ENCODE measurements at regions not wholly inside any gene's neighbourhood (a gene's known extent, or its start where the extent isn't known, plus 50 kb on each side); places are given as distances from the start of the nearest gene placed in this dataset.

DNA sequence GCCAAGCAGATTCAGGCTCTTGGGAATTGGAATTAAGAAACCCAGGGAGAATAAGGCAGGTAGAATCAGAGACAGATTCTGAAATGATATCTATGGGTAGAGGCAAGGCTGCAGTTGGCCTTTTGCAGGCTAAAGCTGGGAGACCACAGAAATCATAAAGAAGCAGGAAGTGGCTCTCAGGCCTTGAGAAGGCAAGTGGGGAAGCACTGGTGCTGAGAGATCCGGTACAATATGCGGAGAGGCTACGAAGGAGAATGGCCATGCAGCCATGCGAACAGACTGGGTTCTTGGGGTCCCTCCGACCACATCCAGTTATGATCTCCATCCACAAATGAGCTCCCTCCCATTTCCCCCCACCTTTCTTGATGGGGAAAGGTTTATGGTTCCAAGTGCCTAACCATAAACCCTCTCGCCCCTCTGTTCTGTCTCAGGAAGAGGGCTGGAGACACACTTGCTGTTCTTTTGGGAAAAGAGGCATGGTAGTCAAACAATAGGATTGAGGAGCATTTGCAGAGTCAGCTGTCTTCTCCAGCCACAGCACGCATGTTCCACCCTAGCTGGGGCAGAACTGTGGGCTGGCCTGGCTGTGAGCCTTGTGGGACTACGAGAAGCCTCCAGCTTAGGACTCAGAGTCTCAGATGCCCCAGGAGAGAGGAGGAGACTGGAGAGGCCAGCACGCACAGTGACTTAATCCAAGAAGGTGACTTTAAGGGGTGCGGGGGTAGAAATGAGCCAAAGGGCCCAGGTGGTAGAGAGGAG, 99.6 kb downstream of the RPLP1 start:
- intact Hi-C loops (cut with DNase I) = no loop called here
- TF ChIP-seq, protein P1, sequence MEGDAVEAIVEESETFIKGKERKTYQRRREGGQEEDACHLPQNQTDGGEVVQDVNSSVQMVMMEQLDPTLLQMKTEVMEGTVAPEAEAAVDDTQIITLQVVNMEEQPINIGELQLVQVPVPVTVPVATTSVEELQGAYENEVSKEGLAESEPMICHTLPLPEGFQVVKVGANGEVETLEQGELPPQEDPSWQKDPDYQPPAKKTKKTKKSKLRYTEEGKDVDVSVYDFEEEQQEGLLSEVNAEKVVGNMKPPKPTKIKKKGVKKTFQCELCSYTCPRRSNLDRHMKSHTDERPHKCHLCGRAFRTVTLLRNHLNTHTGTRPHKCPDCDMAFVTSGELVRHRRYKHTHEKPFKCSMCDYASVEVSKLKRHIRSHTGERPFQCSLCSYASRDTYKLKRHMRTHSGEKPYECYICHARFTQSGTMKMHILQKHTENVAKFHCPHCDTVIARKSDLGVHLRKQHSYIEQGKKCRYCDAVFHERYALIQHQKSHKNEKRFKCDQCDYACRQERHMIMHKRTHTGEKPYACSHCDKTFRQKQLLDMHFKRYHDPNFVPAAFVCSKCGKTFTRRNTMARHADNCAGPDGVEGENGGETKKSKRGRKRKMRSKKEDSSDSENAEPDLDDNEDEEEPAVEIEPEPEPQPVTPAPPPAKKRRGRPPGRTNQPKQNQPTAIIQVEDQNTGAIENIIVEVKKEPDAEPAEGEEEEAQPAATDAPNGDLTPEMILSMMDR (IDR thresholded peaks at IDR 0.05) = no peak
- TF ChIP-seq POLR2A (IDR thresholded peaks at IDR 0.05) (no peak), POLR2AphosphoS5 (IDR thresholded peaks at IDR 0.05; ENCODE audit: insufficient read depth in 1 of 2, low read depth in 1 of 2) (no peak)

GRCh38 chr15:69553686-69554085, 101.1 kb downstream of the RPLP1 start:
- Histone ChIP-seq H3K27ac (no peak overlapping the region), H3K27me3 (no peaks in the 10 kb centered on the region), H3K4me3 (no peak overlapping the region), H3K36me3 (no peaks in the 10 kb centered on the region), H3K4me1 (peaks cover 14% of the 10 kb centered on the region), H3K9me3 (peaks cover 9% of the 10 kb centered on the region)
- intact Hi-C loops (cut with DNase I) = no loop called here
- no peak for DNase-seq (ENCODE audit: extremely low spot score in 2 of 2)
- TF ChIP-seq POLR2A (IDR thresholded peaks at IDR 0.05) = no peak
- TF ChIP-seq, protein P1 (IDR thresholded peaks at IDR 0.05) = no peak
- no peak for TF ChIP-seq POLR2AphosphoS5 (IDR thresholded peaks at IDR 0.05; ENCODE audit: insufficient read depth in 1 of 2, low read depth in 1 of 2)

More for the DNA sequence above, 99.6 kb downstream of the RPLP1 start:
- Histone ChIP-seq H3K4me1 (peaks cover 4% of the 10 kb centered on the region), H3K36me3 (no peaks in the 10 kb centered on the region), H3K27ac (no peak overlapping the region), H3K9me3 (peaks cover 9% of the 10 kb centered on the region), H3K27me3 (no peaks in the 10 kb centered on the region), H3K4me3 (no peak overlapping the region)
- DNase-seq (ENCODE audit: extremely low spot score in 2 of 2) = no peak

GRCh38 chr15:69554279-69554961, 101.8 kb downstream of the RPLP1 start:
- no peak for DNase-seq (ENCODE audit: extremely low spot score in 2 of 2)
- peaks cover 14% of the 10 kb centered on the region for H3K4me1 ChIP-seq
- H3K27ac ChIP-seq = no peak overlapping the region
- H3K9me3 ChIP-seq = peaks cover 9% of the 10 kb centered on the region
- H3K27me3 ChIP-seq = no peaks in the 10 kb centered on the region
- intact Hi-C loops (cut with DNase I) = no loop called here
- no peaks in the 10 kb centered on the region for H3K36me3 ChIP-seq
- TF ChIP-seq POLR2AphosphoS5 (IDR thresholded peaks at IDR 0.05; ENCODE audit: insufficient read depth in 1 of 2, low read depth in 1 of 2) (no peak), POLR2A (IDR thresholded peaks at IDR 0.05) (no peak)
- TF ChIP-seq, protein P1 (IDR thresholded peaks at IDR 0.05) = no peak
- no peak overlapping the region for H3K4me3 ChIP-seq

DNA sequence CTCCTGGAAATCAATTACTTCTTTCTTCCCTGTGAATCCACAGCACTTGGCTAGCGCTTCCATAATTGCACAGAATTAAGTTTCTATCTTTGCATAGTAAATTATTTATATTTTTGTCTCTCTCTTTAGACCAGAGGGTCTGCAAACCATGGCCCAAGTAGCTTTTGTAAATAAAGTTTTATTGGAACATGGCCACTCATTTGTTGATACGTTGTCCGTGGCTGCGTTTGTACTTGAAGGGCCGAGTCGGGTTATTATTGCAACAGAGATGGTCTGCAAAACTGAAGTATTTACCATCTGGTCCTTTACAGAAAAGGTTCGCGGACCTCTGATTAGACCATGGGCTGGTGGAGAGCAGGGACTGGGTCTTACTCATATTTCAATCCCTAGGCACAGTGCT, 102.5 kb downstream of the RPLP1 start:
- no peak overlapping the region for H3K4me3 ChIP-seq
- H3K9me3 ChIP-seq = peaks cover 9% of the 10 kb centered on the region
- H3K27me3 ChIP-seq = no peaks in the 10 kb centered on the region
- intact Hi-C loops (cut with DNase I) = no loop called here
- no peak overlapping the region for H3K27ac ChIP-seq
- H3K36me3 ChIP-seq = no peaks in the 10 kb centered on the region
- DNase-seq (ENCODE audit: extremely low spot score in 2 of 2) = no peak
- TF ChIP-seq, protein P1 (IDR thresholded peaks at IDR 0.05) = no peak
- no peak for TF ChIP-seq POLR2A (IDR thresholded peaks at IDR 0.05)
- H3K4me1 ChIP-seq = peaks cover 14% of the 10 kb centered on the region

DNA sequence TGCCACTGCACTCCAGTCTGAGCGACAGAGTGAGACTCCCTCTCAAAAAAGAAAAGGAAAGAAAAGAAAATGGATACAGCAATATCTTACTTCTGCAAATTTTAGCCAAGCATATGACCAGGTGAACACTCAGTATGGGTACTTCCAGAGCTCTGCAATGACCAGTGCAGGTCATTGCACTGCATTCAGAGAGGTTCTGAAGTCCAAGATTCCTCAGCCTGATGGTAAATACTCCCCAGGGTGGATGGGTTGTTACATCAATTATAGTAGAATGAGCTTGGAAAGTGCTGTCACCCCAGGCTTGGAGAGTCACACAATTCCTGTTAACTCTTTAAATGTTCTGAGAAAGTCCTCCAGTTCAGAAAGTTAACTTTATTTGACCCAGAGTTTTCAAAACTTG, 103.7 kb downstream of the RPLP1 start:
- intact Hi-C loops (cut with DNase I) = no loop called here
- no peak overlapping the region for H3K4me3 ChIP-seq
- H3K36me3 ChIP-seq = no peaks in the 10 kb centered on the region
- H3K4me1 ChIP-seq = peaks cover 14% of the 10 kb centered on the region
- no peak overlapping the region for H3K27ac ChIP-seq
- peaks cover 9% of the 10 kb centered on the region for H3K9me3 ChIP-seq
- TF ChIP-seq POLR2AphosphoS5 (IDR thresholded peaks at IDR 0.05; ENCODE audit: insufficient read depth in 1 of 2, low read depth in 1 of 2) = no peak
- TF ChIP-seq, protein P1 (IDR thresholded peaks at IDR 0.05) = no peak
- no peak for TF ChIP-seq POLR2A (IDR thresholded peaks at IDR 0.05)
- no peak for DNase-seq (ENCODE audit: extremely low spot score in 2 of 2)
- H3K27me3 ChIP-seq = no peaks in the 10 kb centered on the region

Measured in vagina (tissue), 2 donors.